22Rv1 (cell line): ENCODE measurements at regions not wholly inside any gene's neighbourhood (a gene's known extent, or its start where the extent isn't known, plus 50 kb on each side); places are given as distances from the start of the nearest gene placed in this dataset.
"Not testable (repeated sequence)": the region's sequence is repeated elsewhere in the genome, so short reads cannot be mapped to it uniquely, and the experiment has no call there.

Source experiments
- H3K27ac ChIP-seq: fragments of 450-650 bp; 2 replicates; pipeline ENCODE4 v1.5.1; 2017
- CTCF ChIP-seq: fragments of 450-650 bp; IDR thresholded peaks from 2 replicates; pipeline ENCODE4 v1.5.1; 2017; ENCODE audit warnings: mild to moderate bottlenecking
- ZFX ChIP-seq: fragments of 450-650 bp; IDR thresholded peaks from 2 replicates; pipeline ENCODE4 v1.6.1; 2017; ENCODE audit warnings: antibody characterized with exemption, borderline replicate concordance

- H3K27ac ChIP-seq: no peak overlapping the region
- no peak for TF ChIP-seq ZFX
- TF ChIP-seq CTCF: no peak
Measured at GRCh38 chr11:92099183-92099582, 125.4 kb upstream of the FAT3 start.

GRCh38 chr11:92098172-92098571 lies 126.4 kb upstream of the FAT3 start:
- TF ChIP-seq CTCF (no peak), ZFX (no peak)
- no peak overlapping the region for H3K27ac ChIP-seq

- H3K27ac ChIP-seq: no peak overlapping the region
- TF ChIP-seq ZFX: no peak
- no peak for TF ChIP-seq CTCF
Measured at GRCh38 chr11:92087725-92088537, 136.7 kb upstream of the FAT3 start.

- TF ChIP-seq CTCF (no peak), ZFX (no peak)
- H3K27ac ChIP-seq: no peak overlapping the region
Measured at GRCh38 chr11:92083123-92083522, 141.5 kb upstream of the FAT3 start.

- H3K27ac ChIP-seq: no peak overlapping the region
- no peak for TF ChIP-seq ZFX
- no peak for TF ChIP-seq CTCF
Measured at GRCh38 chr11:92082652-92083051, 142.0 kb upstream of the FAT3 start.

- H3K27ac ChIP-seq: not testable (repeated sequence)
Measured at GRCh38 chr11:92074498-92074897, 150.1 kb upstream of the FAT3 start.

GRCh38 chr11:92071660-92072059 lies 153.0 kb upstream of the FAT3 start:
- no peak overlapping the region for H3K27ac ChIP-seq
- TF ChIP-seq CTCF: no peak
- TF ChIP-seq ZFX: no peak
